HG02759 (cell line): ENCODE measurements at regions not wholly inside any gene's neighbourhood (a gene's known extent, or its start where the extent isn't known, plus 50 kb on each side); places are given as distances from the start of the nearest gene placed in this dataset.
"Not testable (repeated sequence)": the region's sequence is repeated elsewhere in the genome, so short reads cannot be mapped to it uniquely, and the experiment has no call there.

Source experiments
- ATAC-seq: cut with Tn5 transposase; IDR thresholded peaks from one replicate; pipeline ENCODE4 v1.9.1; 2021; ENCODE audit warnings: mild to moderate bottlenecking, moderate library complexity; ENCODE audit not compliant: unreplicated experiment

DNA sequence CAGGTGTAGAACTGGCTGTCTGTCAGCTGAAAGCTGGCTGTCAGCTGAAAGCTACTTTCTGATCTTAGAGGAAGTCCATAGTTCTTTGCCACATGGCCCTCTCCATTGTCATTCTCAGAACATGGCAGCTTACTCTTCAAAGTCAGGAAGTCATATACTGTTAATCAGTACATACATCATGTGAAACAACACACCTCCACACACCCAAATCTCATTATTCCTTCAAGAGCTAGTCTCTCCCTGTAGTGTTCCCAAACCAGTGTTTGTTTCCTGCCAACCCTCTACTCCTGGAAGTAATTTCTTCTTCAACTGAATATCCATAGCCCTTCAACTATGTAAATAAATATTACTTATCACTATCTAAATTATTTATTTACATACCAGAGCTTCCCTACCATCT lies 58.9 kb downstream of the OR5AK2 start:
- ATAC-seq, result no peak

DNA sequence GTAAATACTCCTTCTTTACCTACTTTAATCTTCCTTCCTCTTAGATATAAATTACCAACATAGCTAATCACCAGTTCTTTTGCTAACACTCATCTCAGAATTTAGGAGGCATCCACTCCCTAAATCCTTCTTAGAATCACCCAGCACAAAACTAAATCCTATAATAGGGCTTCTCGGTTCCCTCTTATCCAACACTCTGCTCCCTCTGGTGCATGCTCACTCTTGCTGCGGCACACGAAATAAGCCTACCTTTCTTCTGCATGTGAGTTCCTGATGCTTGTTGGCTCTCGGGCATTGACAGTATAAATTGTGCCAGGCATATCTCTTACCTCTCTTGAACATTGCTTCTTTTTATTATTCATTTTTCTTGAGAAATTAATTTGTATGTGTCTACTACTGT lies 61.0 kb downstream of the OR5AK2 start:
- no peak for ATAC-seq

DNA sequence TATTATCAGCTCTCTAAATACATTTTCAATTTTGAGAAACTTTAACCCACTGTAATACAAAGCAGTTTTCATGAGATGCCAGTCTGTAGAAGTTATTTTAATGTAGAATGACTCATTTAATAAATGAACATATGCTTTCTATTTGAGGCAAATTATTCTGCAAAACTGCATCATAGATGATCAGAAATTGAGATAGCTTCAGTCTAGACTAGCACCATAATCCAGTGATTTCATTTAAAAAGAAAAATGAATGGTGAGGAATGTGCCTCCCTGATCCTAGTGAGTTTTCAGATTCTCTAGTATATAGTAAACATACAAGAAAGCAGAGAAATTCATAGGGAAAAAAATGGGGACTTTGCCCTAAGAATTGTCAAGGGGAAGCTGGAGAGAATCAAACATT lies 66.1 kb downstream of the OR5AK2 start:
- ATAC-seq, result no peak

DNA sequence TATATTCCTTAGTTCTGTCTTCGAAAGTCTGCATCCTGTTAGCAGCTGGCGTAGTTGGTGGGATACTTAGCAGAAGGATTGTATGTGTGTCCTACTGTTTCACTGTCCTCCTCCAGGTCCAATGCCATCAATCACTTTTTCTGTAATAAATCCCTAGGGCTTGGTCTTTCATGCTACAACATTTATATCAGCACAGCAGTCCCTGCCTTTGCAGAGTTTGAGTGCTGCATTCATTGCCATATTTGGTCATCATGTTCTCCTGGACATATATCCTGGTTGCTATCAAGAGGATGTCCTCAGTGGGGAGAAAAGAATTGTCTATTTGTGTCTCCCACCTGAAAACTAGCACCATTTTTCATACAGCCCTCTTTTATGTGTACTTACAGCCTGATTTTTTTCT lies 67.0 kb downstream of the OR5AK2 start:
- ATAC-seq, result no peak

DNA sequence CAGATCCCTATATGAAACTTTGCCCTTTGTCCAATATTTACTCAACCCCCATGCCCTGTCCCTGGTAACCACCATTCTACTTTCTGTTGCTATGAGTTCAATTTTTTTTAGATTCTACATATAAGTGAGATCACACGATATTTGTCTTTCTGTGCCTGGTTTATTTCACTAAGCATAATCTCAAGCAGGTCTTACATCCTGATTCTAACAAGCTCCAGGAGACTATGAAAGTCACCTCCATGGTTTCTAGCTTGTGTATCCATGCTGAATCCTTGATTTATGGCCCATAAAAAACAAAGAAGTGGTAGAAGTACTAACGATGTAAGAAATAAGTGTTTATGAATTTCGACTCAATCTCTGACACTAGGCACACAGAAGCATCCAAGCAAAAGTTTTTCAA lies 68.0 kb downstream of the OR5AK2 start:
- no peak for ATAC-seq

DNA sequence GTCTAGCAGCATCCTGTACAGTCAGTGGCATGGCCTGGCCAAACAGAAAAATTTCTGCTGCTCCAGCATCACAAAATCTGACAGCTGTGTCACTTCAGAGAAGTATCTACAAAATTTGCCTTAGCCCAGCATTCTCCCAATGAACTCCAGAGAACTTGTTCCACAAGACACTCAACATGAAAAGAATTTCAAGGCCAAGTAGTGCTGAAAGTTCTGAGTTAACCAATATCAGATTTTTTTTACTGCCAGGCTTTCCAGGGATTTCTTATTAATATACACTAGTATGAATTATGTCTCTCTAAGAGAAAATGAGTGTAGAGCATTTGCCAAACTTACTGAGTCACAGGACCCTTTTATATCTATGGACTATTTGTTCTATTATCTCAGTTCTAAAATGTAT lies 68.8 kb downstream of the OR5AK2 start:
- ATAC-seq, result no peak

DNA sequence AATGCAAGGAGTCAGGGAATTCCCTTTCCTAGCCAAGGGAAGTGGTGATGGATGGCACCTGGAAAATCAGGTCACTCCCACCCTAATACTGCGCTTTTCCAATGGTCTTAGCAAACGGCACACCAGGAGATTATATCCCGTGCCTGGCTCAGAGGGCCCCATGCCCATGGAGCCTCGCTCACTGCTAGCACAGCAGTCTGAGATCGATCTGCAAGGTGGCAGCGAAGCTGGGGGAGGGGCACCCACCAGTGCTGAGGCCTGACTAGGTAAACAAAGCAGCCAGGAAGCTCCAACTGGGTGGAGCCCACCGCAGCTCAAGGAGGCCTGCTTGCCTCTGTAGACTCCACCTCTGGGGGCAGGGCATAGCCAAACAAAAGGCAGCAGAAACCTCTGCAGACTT lies 74.2 kb downstream of the OR5AK2 start:
- not testable (repeated sequence) for ATAC-seq

DNA sequence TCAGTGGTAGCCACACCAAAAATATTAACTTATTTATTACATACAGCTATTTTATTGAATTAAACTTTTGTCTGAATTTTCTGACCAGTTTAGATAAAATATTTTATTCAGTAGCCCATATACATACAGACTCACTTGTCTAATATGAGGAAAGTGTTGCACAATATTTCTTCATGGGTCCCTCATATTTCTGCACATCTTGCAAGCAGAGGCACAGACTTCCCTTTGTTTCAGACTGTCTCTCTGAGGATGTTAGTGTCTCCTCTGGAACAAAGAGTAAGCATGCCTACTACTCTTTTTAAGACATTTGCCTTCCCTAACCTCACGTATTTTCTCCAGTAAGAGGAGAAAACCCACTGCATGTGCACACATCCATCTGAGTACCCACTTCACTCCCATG lies 81.2 kb downstream of the OR5AK2 start:
- ATAC-seq, result no peak

DNA sequence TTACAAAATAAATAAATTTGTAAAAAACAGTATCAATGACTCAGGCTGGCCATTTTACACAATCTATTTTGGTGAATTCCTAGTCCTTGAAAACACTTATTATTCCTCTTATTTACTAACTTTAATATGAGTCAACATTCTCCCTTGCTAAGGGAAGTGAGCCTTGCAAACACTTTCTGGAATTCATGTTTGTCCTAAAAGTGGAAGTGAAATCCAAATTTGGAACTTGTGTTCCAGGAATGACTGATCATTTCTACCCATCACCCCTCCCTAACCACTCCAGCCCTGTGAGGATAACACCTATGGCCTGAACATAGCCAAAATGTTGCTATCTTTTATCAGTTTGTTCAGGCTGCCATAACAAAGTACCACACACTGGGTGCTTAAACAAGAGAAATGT lies 83.1 kb downstream of the OR5AK2 start:
- ATAC-seq, result no peak

DNA sequence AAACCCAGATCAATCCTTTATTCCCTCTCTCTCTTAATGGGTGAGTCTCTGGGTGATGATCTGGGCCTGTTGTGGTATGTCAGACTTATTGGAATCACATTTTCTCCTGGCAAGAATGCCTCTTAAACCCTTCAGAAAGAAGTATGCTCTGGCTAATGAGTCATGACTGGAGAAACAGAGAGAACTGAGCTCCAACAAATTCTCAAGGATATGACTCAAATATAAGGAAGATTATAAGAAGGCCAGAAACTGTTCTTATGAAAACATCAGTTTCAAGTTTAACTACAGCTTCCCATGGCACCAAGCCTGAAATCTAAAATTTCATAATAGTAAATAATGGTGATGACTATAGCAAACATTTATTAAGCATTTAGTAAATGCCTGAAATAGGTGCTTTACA lies 83.9 kb downstream of the OR5AK2 start:
- no peak for ATAC-seq

DNA sequence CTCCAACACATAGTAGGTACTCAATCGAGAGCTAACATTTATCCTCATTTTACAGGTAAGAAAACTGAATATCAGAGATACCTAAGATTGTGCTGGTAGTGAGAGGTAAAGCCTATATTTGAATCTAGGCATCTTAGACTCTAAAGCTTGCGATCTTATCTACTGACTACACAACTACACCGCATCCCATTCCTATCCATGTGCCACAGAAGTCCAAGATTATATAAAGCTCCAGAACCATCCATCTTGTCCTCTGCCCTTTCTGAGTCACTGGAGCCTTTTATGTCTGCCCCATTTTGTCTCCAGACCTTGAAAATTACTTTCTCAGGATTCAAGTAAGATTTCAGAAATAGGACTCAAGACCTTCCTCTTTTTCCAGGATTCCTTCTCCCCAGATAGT lies 84.4 kb downstream of the OR5AK2 start:
- ATAC-seq, result no peak

DNA sequence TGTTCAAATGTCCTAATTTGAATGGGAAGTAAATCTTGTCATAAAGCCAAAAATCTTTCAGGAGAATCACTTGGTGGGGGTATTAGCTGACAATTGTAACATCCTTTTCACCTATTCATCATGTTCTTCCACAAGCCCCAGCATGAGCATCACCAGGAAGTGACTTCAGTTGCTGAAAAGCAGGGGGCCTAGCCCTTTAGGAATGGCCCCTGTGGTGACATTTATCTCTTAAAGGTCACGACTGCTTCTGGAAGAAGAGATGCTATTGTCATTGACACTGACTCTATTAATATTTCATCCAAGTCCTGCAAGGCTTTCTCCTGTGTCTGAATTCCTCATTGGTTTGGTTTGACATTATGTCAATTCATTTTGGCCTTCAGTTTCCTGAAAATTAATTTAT lies 92.6 kb downstream of the OR5AK2 start:
- no peak for ATAC-seq

DNA sequence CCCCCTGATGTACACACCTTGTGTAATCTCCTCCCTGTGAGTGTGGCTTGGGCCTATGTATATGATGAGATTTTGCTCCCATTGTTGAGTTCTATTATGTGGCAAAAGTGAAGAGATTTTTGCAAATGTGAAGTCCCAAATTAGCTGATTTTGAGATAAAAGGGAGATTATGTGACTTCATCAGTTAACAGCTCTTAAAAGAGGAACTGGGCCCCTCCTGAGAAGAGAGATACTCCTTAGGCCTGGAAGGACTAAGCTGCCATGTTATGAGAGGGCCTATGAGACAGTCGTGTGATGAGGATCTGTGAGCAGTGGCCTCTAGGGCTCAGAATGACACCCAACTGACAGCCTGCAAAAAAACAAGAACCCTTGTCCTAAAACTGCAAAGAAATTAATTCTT lies 93.4 kb downstream of the OR5AK2 start:
- ATAC-seq, result no peak

DNA sequence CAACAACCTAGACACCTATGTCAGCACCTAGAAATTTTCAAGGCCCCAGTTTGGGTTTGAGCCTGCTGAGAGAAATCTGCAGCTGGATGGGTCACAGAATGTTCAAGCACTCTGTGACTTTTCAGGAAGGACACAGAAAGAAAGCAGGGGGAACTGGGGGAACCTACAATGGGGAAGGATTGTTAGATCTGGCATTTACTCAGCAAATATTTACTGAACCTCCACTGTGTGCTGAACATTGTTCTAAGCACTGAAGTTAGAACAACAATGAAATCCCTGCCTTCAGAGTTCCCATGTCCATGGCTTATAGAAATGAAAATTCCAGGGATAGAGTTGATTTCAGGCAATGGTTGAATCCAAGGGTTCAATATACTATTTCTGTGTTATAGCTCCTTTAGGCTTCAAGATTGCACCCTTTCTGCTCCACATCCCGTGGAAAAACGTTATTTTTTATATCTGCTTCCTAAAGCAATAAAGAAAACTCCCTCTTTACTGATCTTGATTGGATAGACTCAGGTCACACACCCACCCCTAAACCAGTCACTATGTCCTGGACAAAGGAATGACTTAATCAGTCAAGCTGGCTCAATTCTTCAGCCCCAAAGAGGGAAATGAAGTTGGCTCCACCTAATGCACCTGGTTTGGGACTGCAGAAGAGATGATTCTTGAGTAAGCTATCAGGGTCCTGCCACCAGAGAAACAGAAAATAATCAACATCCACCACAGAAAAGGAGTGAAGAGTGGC lies 95.1 kb downstream of the OR5AK2 start:
- no peak for ATAC-seq

DNA sequence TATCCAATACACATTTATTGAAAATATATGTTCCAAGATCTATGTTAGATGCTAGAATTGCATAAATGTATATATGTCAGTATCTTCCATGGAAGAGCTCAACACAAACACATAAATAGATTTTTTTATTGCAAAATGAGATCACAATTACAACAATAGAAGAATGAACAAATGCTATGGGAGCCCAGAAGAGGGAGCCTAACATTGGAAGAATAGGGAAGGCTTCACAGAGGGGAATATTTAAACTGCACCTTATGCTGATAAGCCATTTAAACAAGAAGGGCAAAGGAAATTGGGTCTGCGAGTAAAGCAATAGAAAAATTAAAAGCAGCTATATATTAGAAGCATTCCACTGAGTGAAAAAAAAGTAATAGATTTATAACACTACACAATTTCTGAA lies 96.1 kb upstream of the LRRC55 start:
- no peak for ATAC-seq

DNA sequence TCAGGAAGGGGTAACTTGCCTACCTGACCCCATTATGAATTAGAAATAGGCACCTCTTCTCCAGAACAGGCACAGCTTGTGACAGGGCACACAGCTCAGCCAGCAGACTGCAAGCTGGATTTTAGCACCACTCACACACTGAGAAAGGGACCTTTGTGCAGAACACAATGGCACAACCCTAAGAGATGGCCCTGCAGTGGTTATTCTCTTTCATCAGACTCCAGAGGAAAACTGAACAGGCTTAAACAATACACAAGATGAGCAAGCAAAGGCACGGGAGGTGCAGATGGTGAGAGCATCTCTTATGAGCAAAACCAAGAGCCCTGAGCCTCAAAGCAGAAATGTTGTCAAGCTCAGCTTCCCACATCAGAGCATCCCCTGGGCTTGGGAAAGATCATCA lies 93.8 kb upstream of the LRRC55 start:
- no peak for ATAC-seq

DNA sequence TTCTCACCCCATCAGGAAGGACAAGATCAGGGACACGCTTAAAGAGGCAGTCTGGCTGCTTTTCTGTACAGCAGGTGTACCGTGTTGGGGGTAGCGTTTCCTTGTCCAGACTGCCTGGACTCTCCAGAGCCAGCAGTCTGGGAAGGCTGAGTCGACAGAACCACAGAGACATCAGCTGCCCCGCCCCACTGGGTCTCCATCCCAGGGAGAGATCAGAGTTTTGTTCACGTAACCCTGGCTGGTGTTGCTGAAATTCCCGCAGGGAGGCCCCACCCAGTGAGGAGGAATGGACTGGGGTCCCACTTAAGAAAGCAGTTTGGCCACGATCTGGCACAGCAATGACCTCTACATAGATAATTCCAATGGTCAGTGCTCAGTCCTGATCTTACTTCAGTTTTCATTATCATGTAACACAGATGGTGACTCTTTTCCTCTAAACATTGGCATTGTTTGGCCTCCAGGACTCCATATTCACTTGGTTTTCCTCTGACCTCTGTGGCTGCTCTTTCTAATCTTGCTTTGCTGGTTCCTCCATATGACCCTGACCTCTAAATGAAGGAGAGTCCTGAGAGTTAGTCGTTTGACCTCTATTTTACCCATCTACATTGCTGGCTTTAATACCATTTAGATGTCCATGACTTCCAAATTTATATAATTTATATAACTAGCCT lies 89.6 kb upstream of the LRRC55 start:
- ATAC-seq, result no peak

DNA sequence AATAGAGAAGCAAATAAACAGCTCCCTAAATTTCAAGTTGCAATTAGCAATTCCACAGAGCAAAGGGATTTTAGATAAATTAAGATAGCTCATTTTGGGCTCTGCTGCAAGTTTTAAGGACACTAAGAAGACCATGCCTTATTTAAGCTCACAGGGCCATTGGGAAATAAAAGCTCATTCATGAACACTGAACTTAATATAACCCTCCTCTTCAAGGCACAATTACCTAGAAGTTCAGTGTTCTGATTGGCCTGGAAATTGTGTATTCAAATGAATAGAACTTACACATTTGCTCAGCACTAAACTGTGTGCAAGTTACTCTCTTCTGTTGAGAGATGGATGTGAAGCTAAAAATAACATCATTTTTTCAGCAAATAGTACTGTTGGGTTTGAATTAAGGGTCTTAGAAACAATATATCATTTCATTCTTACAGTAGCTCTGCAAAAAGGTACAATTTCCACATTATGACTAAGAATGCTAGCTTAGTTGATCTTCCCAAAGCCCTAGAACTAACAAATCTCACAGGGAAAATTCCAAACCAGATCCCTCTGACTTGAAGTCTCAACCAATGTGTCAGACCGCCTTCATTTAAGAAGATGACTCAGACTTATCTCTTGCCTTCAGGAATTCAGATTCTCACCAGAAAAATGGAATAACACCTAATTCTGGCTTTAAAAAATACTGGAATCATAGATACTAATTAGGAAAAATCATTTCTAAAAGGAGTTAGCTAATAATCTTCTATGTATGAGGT lies 87.4 kb upstream of the LRRC55 start:
- ATAC-seq, result no peak

DNA sequence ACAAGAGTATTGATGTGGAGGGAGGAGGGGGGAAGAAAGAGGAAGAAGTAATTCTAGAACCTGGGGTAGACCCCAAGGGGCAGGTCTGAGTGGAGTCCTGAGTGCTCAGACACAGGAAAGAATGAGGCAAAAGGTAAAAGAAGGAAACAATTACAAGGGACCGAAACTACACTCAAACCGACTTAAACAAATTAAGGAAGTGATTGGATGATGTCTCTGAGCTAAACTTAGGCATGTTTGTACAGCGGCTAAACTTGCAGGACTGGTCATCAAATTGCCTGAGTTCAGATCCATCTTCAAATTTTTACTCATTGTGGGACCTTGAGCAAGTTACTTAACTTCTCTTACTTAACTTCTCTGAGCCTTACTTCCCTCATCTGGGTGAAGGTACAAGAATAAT lies 86.3 kb upstream of the LRRC55 start:
- ATAC-seq, result no peak

DNA sequence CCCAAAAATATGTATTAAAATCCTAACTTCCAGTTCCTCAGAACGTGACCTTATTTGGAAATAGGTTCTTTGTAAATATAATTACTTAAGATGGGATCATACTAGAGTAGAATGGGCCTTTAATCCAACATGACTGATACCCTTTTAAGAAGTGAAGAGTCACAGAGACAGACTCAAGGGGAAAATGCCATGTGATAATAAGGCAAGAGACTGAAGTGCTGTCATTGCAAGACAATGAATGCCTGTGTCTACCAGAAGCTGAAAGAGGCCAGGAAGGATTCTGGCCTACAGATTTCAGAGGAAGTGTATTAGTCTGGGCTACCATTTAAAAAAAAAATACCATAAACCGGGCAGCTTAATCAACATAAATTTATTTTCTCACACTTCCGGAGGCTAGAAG lies 85.9 kb upstream of the LRRC55 start:
- no peak for ATAC-seq

DNA sequence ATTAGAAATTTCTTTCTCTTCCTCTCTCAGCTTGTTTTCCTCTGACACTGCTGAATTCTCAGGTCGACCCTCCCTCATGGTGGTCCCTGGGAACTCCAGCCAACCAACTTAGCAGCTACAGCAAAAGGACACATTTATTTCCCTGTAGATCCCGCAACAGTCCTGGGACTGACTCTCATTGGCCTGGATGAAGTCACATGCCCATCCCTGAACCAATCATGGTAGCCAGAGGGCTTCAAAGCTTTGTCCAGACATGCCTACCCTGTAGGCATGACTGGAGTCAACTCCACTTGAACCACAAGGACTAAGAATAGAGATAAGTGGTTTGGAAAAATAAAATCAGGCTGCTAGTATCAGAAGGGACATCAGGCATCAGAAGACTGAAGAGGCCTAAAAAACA lies 84.6 kb upstream of the LRRC55 start:
- no peak for ATAC-seq

DNA sequence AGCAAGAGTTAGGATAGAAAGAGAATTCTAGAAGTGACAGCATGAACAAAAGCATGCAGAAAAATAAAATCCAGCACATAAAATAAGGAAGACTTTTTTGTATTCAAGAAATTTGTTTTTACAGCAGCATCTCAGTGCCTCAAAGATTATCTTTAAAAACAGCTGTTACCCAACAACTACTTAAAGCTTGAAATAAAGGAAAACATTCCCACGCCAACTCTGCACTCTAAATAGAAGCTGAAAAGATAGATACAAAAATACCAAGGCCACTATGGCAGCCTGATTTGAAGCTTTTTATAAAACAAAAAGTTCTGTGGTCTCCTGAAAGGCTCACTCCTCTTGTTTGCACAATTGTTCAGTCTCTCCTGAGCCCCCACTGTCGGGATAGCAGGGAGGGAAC lies 83.6 kb upstream of the LRRC55 start:
- no peak for ATAC-seq
